ENCODE measurements at regions not wholly inside any gene's neighbourhood (a gene's known extent, or its start where the extent isn't known, plus 50 kb on each side); places are given as distances from the start of the nearest gene placed in this dataset.

DNA sequence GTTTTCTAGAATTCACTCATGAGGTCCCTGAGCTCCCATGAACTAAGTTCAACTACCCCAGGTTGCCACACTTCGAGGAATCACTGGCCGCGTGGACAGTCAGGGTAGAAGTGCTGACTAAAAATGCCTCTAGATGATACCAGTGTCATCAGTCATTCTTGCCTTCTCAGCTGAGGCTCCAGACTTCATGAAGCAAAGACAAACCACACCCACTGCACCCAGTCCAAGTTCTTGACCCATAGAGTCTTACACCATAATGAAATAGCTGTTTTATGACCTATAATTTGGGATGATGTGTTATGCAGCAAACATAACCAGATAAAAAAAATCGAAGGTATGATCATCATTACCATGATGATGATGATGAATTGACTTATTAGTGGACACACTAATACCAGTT, 632.9 kb upstream of the TLE4 start:
- Mint-ChIP-seq H3K27ac (no peak overlapping the region), H3K36me3 (no peaks in the 10 kb centered on the region), H3K27me3 (no peaks in the 10 kb centered on the region), H3K4me1 (ENCODE audit: low read depth in 2 of 2) (no peaks in the 10 kb centered on the region), H3K9me3 (peaks cover 4% of the 10 kb centered on the region), H3K4me3 (no peak overlapping the region)
- ATAC-seq (no peak), DNase-seq (ENCODE audit: low spot score) (no peak)

DNA sequence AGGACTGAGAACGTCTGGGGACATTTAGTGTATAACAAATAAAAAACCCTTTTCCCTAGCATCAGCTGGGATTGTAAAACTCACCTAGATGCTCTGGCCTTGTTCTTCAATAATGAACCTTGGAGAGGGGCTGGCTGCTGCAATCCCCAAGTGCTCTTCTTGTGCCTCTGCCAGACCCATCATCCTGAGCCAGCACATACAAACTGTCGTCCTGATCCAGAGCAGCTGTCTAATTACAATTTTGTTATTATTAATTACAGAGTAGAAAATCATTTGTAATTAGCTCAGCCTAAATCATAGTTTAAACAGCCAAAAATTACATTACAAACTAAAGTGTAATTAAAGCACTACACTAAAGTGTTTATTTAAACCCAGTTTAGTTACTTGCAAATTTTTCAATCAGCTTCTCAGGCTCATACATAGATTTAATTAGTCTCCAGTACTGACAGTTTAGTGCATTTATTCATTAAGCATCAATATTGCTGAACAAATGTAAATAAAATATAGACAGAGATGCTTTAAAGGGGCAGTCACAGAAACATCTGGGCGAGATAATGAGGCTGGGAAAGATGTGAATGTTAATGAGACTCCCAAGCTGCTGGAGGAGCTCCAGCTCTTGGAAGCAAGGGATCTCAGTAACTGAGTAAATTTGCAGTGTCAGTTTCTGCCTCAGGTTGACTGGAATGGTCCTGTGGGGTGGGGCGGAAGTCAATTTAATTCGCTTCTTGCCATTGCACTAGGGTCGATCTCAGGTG, 632.3 kb upstream of the TLE4 start:
- Mint-ChIP-seq H3K4me1 (ENCODE audit: low read depth in 2 of 2) (no peaks in the 10 kb centered on the region), H3K36me3 (no peaks in the 10 kb centered on the region), H3K27ac (no peak overlapping the region), H3K9me3 (peaks cover 10% of the 10 kb centered on the region), H3K27me3 (no peaks in the 10 kb centered on the region), H3K4me3 (no peak overlapping the region)
- ATAC-seq, result no peak
- no peak for DNase-seq (ENCODE audit: low spot score)

DNA sequence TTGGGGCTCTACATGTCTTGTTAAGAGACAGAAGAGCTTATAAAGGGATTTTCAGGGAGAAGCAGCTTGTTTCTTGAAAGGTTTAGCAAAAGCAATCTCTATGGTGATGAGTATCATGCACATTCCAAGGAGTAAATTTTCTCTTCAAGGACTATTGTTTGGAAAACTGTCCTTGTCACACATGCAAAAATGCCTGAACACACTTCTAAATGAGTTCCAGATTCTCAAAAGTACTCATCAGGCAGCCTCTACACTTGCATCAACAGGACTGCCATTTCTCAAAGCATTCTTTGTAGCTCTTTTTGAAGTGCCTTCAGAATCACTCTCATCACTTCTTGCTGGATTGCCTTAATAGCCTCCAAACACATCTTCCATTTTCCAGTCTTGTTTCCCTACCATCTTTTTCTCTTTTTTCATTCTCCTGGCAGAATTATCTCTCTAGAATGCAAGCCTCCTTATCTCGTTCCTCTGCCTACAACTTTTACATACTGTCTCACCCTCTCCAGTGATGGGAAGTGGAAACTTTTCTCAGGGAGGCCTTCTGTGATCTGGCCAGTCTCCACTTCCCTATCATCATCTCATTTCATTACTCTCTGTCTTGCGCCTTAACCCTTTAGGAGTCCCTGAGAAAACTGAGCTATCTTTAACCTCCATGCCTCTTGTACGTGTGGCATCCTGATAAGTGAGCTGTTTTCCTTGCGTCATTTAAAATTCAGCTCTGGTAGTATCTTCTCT, 631.5 kb upstream of the TLE4 start:
- peaks cover 13% of the 10 kb centered on the region for H3K9me3 Mint-ChIP-seq
- DNase-seq (ENCODE audit: low spot score), result no peak
- H3K4me3 Mint-ChIP-seq, result no peak overlapping the region
- H3K4me1 Mint-ChIP-seq (ENCODE audit: low read depth in 2 of 2), result no peaks in the 10 kb centered on the region
- ATAC-seq, result no peak
- no peaks in the 10 kb centered on the region for H3K27me3 Mint-ChIP-seq
- H3K27ac Mint-ChIP-seq, result no peak overlapping the region
- no peaks in the 10 kb centered on the region for H3K36me3 Mint-ChIP-seq

DNA sequence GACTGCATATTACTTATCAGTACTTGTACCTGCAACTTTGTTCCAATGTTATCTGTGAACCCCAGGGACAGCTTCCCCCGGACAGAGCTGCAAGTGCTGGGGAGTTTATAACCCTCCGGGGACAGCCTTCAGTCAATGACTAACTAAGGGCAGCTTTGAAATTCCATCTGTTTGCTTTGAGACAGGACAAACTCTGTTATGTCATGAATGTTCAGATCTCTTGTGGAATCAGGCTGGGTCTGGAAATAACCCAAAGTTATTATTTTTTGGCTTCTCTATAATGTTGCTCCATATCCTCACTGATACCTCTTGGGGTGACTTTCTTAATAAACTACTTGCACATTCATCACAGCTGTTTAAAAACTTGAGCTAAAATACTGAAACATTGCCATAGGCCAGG, 617.5 kb upstream of the TLE4 start:
- no peak for ATAC-seq

DNA sequence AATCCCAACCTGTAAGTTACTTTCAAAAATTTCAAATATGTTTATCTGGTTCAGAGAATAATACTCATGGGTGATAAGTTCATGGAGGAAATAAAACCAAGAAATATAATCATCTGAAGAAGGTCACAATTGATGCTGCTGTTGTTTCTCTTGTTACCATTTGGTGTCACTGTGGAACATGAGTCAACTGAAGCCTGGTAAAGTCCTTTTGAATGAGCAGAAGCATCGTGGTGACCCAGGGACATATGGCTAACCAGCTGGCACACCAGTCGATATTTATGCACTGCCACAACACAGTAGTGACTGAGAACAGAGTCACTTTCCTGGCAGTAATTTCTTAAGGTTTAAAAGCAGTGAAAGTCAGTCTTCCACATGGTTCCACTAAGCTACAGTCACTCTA, 612.9 kb upstream of the TLE4 start:
- Mint-ChIP-seq H3K27me3 (no peaks in the 10 kb centered on the region), H3K4me1 (ENCODE audit: low read depth in 2 of 2) (no peaks in the 10 kb centered on the region), H3K9me3 (peaks cover 10% of the 10 kb centered on the region), H3K27ac (no peak overlapping the region), H3K4me3 (no peak overlapping the region), H3K36me3 (no peaks in the 10 kb centered on the region)
- ATAC-seq, result no peak
- no peak for DNase-seq (ENCODE audit: low spot score)

More for the DNA sequence above, 617.5 kb upstream of the TLE4 start:
- Mint-ChIP-seq H3K27ac (no peak overlapping the region), H3K27me3 (no peaks in the 10 kb centered on the region), H3K9me3 (peaks cover 12% of the 10 kb centered on the region), H3K4me1 (ENCODE audit: low read depth in 2 of 2) (no peaks in the 10 kb centered on the region), H3K36me3 (no peaks in the 10 kb centered on the region), H3K4me3 (no peak overlapping the region)
- no peak for DNase-seq (ENCODE audit: low spot score)

DNA sequence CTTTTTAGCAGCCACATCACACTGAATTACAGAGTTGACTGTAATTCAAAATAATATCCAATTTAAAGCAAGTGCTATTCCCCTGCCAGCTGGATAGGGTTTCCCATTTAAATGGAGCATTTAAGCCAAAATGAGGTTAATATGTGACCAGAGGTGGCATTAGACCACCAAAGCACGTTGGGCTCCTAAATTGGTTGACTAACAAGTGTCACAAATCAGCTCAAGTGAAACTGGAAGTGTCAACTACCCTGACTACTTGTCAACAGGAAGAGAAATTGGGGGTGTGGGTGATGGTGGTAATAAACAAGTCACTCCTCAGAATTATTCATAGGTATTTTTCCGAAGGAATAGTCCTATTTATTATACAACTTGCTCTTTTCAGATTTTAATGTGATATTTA, 609.6 kb upstream of the TLE4 start:
- Mint-ChIP-seq H3K27me3 (no peaks in the 10 kb centered on the region), H3K36me3 (no peaks in the 10 kb centered on the region), H3K4me1 (ENCODE audit: low read depth in 2 of 2) (no peaks in the 10 kb centered on the region), H3K27ac (no peak overlapping the region), H3K9me3 (peaks cover 10% of the 10 kb centered on the region), H3K4me3 (no peak overlapping the region)
- ATAC-seq (no peak), DNase-seq (ENCODE audit: low spot score) (no peak)

DNA sequence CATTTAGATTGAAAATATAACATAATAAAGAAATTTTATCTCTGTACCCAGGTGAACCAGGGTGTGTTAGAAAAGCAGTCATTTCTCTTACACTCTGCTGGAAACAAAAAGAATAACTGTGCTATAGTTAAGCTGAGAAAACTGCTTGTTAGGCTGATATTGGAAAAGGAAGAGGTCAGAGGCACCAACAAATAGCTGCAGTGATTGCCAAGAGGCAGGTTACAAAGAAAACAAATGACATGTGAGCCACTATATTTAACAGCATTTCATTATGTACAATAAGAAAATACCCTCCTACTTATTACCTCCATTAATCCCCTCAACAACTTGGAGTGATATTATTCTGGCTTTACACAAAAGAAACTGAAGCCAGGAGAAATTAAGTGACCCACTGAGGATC, 607.9 kb upstream of the TLE4 start:
- Mint-ChIP-seq H3K4me3 (no peak overlapping the region), H3K27ac (no peak overlapping the region)

DNA sequence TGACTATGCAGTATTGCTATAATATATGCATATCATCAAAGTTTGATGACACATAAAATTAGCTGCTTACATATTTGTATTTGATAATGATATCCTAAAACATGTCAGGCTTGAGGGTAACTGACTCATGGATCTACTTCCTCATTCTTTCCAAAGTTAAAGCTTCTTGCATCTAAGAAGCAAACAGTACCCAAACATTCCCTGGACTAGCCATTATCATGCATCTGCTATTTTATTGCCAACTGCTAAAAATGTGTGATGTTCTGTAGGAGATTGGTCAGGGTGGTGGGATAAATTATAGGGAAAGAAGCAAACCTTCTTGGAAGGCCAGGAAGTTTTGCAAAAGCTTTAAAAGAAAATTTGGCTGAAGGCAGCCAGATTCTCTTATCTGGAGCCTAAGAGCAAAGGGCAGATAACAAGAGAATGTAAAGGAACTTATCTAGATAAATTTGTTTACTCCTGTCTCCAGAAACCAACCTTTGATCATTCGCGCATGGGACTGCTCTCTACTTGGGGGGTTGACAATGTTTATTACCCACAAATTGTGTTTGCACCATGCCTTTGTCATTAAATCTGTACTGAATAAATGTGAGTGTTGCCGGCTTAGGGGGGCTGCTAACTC, 604.1 kb upstream of the TLE4 start:
- no peak overlapping the region for H3K4me3 Mint-ChIP-seq
- DNase-seq (ENCODE audit: low spot score) (no peak), ATAC-seq (no peak)
- H3K4me1 Mint-ChIP-seq (ENCODE audit: low read depth in 2 of 2), result no peaks in the 10 kb centered on the region
- H3K27me3 Mint-ChIP-seq, result no peaks in the 10 kb centered on the region
- H3K27ac Mint-ChIP-seq, result no peak overlapping the region
- no peaks in the 10 kb centered on the region for H3K36me3 Mint-ChIP-seq
- H3K9me3 Mint-ChIP-seq, result peaks cover 3% of the 10 kb centered on the region

More for the DNA sequence above, 607.9 kb upstream of the TLE4 start:
- DNase-seq (ENCODE audit: low spot score) (no peak), ATAC-seq (no peak)
- Mint-ChIP-seq H3K36me3 (no peaks in the 10 kb centered on the region), H3K4me1 (ENCODE audit: low read depth in 2 of 2) (no peaks in the 10 kb centered on the region), H3K9me3 (peaks cover 12% of the 10 kb centered on the region), H3K27me3 (no peaks in the 10 kb centered on the region)

DNA sequence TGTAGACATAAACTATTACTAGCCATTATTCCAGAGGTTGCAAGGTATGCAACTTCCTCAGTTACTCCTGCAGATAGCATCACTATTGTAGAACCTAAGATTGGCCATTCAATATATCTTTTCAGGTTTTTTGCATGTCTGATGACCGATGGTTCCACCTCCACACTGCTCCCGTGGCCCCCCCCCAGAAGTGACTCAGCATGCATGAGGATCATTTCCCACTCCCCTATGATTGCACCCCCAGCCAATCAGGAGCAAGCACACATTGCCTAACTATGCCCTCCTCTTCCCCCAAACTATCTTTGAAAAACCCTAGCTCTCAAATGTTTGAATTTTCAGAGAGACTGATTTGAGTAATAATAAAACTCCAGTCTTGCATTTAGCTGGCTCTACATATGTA, 601.4 kb upstream of the TLE4 start:
- no peak overlapping the region for H3K27ac Mint-ChIP-seq
- DNase-seq (ENCODE audit: low spot score) (no peak), ATAC-seq (no peak)
- peaks cover 9% of the 10 kb centered on the region for H3K9me3 Mint-ChIP-seq
- no peaks in the 10 kb centered on the region for H3K27me3 Mint-ChIP-seq
- H3K4me3 Mint-ChIP-seq, result no peak overlapping the region
- H3K4me1 Mint-ChIP-seq (ENCODE audit: low read depth in 2 of 2), result no peaks in the 10 kb centered on the region
- H3K36me3 Mint-ChIP-seq, result no peaks in the 10 kb centered on the region

DNA sequence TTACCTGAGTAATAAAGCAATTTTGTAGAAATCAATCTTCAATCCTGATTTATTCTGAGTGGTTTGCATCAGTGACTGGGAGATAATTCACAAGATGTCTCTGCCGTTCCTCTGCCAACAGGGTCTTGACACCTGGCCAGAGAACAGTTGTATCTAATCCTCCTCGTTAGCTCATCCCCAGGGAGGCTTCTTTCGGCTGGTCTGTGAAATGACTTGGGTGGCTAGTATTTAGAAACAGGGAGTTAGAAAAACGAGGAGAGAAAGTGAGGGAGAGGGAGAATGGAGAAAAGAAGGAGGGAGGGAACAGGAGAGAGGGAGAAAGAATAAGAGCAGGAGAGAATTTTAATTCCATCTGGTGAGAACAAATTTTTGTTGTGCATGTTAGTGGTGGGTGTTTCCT, 600.2 kb upstream of the TLE4 start:
- Mint-ChIP-seq H3K4me3 (no peak overlapping the region), H3K36me3 (no peaks in the 10 kb centered on the region), H3K27me3 (no peaks in the 10 kb centered on the region), H3K27ac (no peak overlapping the region), H3K9me3 (peaks cover 9% of the 10 kb centered on the region), H3K4me1 (ENCODE audit: low read depth in 2 of 2) (no peaks in the 10 kb centered on the region)
- DNase-seq (ENCODE audit: low spot score) (no peak), ATAC-seq (no peak)

DNA sequence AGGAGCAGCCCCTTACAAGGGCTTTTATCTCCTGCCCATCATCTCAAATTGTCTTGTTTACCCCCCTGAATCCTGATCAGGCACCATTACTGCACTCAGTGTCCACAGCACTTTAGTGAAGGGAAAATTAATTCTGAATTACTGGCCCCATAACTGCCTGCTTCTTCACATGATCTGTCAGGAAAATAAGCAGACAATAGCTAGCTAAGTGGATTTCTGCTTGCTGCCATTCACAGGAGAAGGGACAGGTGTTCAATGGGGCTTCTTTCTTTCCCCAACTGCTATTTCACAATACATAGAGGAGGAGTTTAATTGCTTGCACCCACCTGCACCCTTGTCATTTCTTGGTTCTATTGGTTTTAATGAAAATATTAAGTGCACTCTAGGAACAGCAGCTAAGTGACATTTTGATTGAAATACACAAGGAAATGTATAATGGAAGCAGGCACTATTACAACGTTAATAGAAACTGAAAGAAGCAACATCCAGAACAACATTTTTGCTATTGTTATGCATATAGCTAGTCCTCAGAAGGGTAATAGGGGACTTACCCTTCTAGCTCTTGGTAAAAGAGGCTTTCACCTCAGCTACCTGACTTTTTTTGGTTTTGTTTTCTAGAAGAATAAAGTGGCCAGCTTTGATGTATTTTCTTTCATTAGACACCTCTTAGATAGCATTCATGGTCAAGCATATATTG, 599.3 kb upstream of the TLE4 start:
- H3K9me3 Mint-ChIP-seq, result peaks cover 9% of the 10 kb centered on the region
- ATAC-seq, result no peak
- no peaks in the 10 kb centered on the region for H3K27me3 Mint-ChIP-seq
- no peaks in the 10 kb centered on the region for H3K4me1 Mint-ChIP-seq (ENCODE audit: low read depth in 2 of 2)
- no peak overlapping the region for H3K27ac Mint-ChIP-seq
- no peak overlapping the region for H3K4me3 Mint-ChIP-seq
- no peaks in the 10 kb centered on the region for H3K36me3 Mint-ChIP-seq
- DNase-seq (ENCODE audit: low spot score), result no peak

DNA sequence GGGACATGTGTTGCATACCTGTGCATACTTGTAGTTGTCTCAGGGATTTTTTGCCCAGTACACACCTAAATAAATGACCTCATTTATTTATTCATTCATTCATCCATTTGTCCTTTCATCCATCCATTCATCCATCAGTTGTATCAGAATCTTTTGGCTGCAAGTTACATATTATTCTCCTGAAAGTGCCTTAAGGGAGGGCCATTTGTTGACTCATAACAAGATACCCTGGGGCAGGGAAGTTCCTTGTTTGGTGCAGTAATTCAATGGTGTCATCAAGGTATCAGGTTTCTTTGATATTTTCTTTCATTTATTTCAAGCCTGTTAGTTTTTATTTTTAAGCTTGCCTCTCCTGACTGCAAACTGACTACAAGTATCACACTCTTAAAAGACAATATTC, 597.9 kb upstream of the TLE4 start:
- no peak overlapping the region for H3K27ac Mint-ChIP-seq
- H3K27me3 Mint-ChIP-seq, result no peaks in the 10 kb centered on the region
- DNase-seq (ENCODE audit: low spot score), result no peak
- H3K4me1 Mint-ChIP-seq (ENCODE audit: low read depth in 2 of 2), result no peaks in the 10 kb centered on the region
- no peak overlapping the region for H3K4me3 Mint-ChIP-seq
- no peaks in the 10 kb centered on the region for H3K36me3 Mint-ChIP-seq
- peaks cover 6% of the 10 kb centered on the region for H3K9me3 Mint-ChIP-seq
- no peak for ATAC-seq

DNA sequence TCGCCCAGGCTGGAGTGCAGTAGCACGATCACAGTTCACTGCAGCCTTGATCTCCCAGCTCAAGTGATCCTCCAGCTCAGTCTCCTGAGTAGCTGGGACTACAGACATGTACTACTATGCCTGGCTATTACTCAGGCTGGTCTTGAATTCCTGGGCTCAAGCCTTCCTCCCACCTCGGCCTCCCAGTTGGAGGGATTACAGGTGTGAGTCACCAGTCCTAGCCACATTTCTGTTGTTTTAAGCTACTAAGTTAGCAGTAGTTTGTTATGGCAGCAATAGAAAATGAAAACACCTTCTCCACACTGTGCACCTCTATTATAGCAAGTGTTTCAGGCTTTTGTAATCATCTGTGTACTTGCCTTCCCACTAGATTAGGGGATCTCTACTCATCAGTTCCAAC, 588.9 kb upstream of the TLE4 start:
- DNase-seq (ENCODE audit: low spot score), result no peak

More for the DNA sequence above, 588.9 kb upstream of the TLE4 start:
- Mint-ChIP-seq H3K9me3 (no peaks in the 10 kb centered on the region), H3K36me3 (no peaks in the 10 kb centered on the region), H3K4me1 (ENCODE audit: low read depth in 2 of 2) (no peaks in the 10 kb centered on the region), H3K4me3 (no peak overlapping the region), H3K27ac (no peak overlapping the region), H3K27me3 (no peaks in the 10 kb centered on the region)
- no peak for ATAC-seq

All from natural killer cell treated with Interleukin-12 subunit alpha and Interleukin-12 subunit beta and Interleukin-15 and Interleukin-18, amount 100 ng/mL, for 72 hours (primary cell).